ENCODE measurements at regions not wholly inside any gene's neighbourhood (a gene's known extent, or its start where the extent isn't known, plus 50 kb on each side); places are given as distances from the start of the nearest gene placed in this dataset.

- no peaks in the 10 kb centered on the region for H3K4me1 ChIP-seq (ENCODE audit: insufficient read depth, low read length)
- H3K4me3 ChIP-seq (ENCODE audit: insufficient read depth, low read length), result no peak overlapping the region
- DNase-seq (ENCODE audit: insufficient read length, low spot score, missing footprints), result no peak
- H4K20me1 ChIP-seq (ENCODE audit: insufficient read depth, low read length), result no peaks in the 10 kb centered on the region
- H3K9me3 ChIP-seq (ENCODE audit: low read depth, low read length), result no peaks in the 10 kb centered on the region
- H3K27ac ChIP-seq (ENCODE audit: low read depth, low read length), result no peak overlapping the region
- no peak overlapping the region for H2AFZ ChIP-seq (ENCODE audit: low read length)
- H3K27me3 ChIP-seq (ENCODE audit: insufficient read depth, low read length), result peaks cover 4% of the 10 kb centered on the region
- no peaks in the 10 kb centered on the region for H3K79me2 ChIP-seq (ENCODE audit: insufficient read depth, low read length)
- no peak overlapping the region for H3K4me2 ChIP-seq (ENCODE audit: insufficient read depth, low read length)
- no peak for TF ChIP-seq CTCF (IDR thresholded peaks at IDR 0.05; ENCODE audit: extremely low read depth, low read depth, low read length)
- no peaks in the 10 kb centered on the region for H3K36me3 ChIP-seq (ENCODE audit: insufficient read depth, low read length)
These were observed 178.2 kb downstream of the NDFIP2 start for GRCh38 chr13:79659121-79659521.

DNA sequence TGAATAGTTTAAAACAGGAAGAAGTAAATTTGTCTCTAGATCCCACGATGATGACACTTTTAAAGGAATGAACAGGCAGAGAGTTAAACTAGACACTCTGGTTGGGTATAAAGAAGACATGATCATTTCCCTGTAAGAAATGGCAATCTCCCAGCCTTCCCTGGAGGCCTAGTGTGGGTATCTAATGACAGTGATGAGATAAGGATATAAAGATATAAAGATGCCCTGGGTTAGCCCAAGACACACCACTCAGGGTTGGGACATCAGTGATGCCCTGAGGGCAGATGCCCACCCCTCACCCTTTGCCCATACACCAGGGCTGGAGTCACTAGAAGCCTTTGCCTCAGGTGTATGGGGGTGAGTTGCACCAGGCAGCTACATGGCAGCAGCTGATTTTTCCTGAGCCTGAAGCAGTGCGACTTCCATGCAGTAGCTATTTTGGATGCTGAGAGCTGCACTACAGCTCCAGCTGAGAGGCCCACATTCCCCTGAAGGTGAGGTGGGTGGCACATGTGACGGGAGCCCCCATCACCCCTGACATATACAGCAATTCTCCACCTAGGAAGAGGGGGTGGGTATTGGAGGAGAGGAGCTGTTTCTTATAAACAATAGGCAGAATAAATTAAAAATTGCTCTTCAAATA is 177.5 kb downstream of the NDFIP2 start:
- Histone ChIP-seq H3K9me3 (ENCODE audit: low read depth, low read length) (no peaks in the 10 kb centered on the region), H3K27ac (ENCODE audit: low read depth, low read length) (no peak overlapping the region), H3K4me2 (ENCODE audit: insufficient read depth, low read length) (no peak overlapping the region), H3K4me1 (ENCODE audit: insufficient read depth, low read length) (no peaks in the 10 kb centered on the region), H3K36me3 (ENCODE audit: insufficient read depth, low read length) (no peaks in the 10 kb centered on the region), H4K20me1 (ENCODE audit: insufficient read depth, low read length) (no peaks in the 10 kb centered on the region), H3K4me3 (ENCODE audit: insufficient read depth, low read length) (no peak overlapping the region), H3K27me3 (ENCODE audit: insufficient read depth, low read length) (peaks cover 4% of the 10 kb centered on the region), H3K79me2 (ENCODE audit: insufficient read depth, low read length) (no peaks in the 10 kb centered on the region), H2AFZ (ENCODE audit: low read length) (no peak overlapping the region)
- no peak for TF ChIP-seq CTCF (IDR thresholded peaks at IDR 0.05; ENCODE audit: extremely low read depth, low read depth, low read length)
- DNase-seq (ENCODE audit: insufficient read length, low spot score, missing footprints), result peak; percentile 19

DNA sequence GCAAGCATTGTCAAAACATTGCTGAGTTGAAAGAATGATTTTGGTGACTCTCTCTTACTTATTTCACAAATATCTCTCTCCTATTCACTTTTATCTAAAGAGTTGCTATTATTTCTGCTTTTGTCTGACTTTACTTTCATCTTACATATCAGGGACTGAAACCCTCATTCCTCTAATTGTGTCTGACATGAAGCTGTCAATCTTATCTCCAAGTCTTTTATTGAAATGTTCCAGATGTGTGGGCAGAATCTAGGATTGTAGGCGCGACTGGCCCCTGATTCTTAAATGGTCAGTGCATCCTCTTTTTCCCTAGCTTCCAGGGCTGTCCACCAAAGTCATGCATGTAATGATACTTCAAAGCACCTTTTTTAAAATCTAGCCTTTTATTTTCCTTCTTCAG is 174.6 kb downstream of the NDFIP2 start:
- H3K9me3 ChIP-seq (ENCODE audit: low read depth, low read length), result no peaks in the 10 kb centered on the region
- no peak overlapping the region for H3K4me2 ChIP-seq (ENCODE audit: insufficient read depth, low read length)
- H2AFZ ChIP-seq (ENCODE audit: low read length), result no peak overlapping the region
- TF ChIP-seq CTCF (IDR thresholded peaks at IDR 0.05; ENCODE audit: extremely low read depth, low read depth, low read length), result no peak
- peaks cover 4% of the 10 kb centered on the region for H3K27me3 ChIP-seq (ENCODE audit: insufficient read depth, low read length)
- no peaks in the 10 kb centered on the region for H4K20me1 ChIP-seq (ENCODE audit: insufficient read depth, low read length)
- no peaks in the 10 kb centered on the region for H3K4me1 ChIP-seq (ENCODE audit: insufficient read depth, low read length)
- H3K4me3 ChIP-seq (ENCODE audit: insufficient read depth, low read length), result no peak overlapping the region
- no peaks in the 10 kb centered on the region for H3K36me3 ChIP-seq (ENCODE audit: insufficient read depth, low read length)
- DNase-seq (ENCODE audit: insufficient read length, low spot score, missing footprints), result no peak
- no peaks in the 10 kb centered on the region for H3K79me2 ChIP-seq (ENCODE audit: insufficient read depth, low read length)
- H3K27ac ChIP-seq (ENCODE audit: low read depth, low read length), result no peak overlapping the region

GRCh38 chr13:79654520-79654919 is 173.6 kb downstream of the NDFIP2 start:
- no peaks in the 10 kb centered on the region for H4K20me1 ChIP-seq (ENCODE audit: insufficient read depth, low read length)
- H3K27ac ChIP-seq (ENCODE audit: low read depth, low read length), result no peak overlapping the region
- no peaks in the 10 kb centered on the region for H3K79me2 ChIP-seq (ENCODE audit: insufficient read depth, low read length)
- H3K4me3 ChIP-seq (ENCODE audit: insufficient read depth, low read length), result no peak overlapping the region
- peaks cover 4% of the 10 kb centered on the region for H3K27me3 ChIP-seq (ENCODE audit: insufficient read depth, low read length)
- no peak overlapping the region for H3K4me2 ChIP-seq (ENCODE audit: insufficient read depth, low read length)
- no peaks in the 10 kb centered on the region for H3K36me3 ChIP-seq (ENCODE audit: insufficient read depth, low read length)
- H3K9me3 ChIP-seq (ENCODE audit: low read depth, low read length), result no peaks in the 10 kb centered on the region
- no peak overlapping the region for H2AFZ ChIP-seq (ENCODE audit: low read length)
- no peak for DNase-seq (ENCODE audit: insufficient read length, low spot score, missing footprints)
- TF ChIP-seq CTCF (IDR thresholded peaks at IDR 0.05; ENCODE audit: extremely low read depth, low read depth, low read length), result no peak
- no peaks in the 10 kb centered on the region for H3K4me1 ChIP-seq (ENCODE audit: insufficient read depth, low read length)
